NCI-H2029 treated with DMSO at 0.1 percent for 48 hours (cell line): ENCODE measurements at regions not wholly inside any gene's neighbourhood (a gene's known extent, or its start where the extent isn't known, plus 50 kb on each side); places are given as distances from the start of the nearest gene placed in this dataset.

Experiments used
- DNase-seq: peaks from one replicate; lab custom pipeline; 2025; lab: John Stamatoyannopoulos, UW

GRCh38 chr4:27184508-27185155 lies 324.0 kb downstream of the STIM2 start:
- no peak for DNase-seq

- no peak for DNase-seq
Observed at GRCh38 chr4:27186710-27187109, 326.1 kb downstream of the STIM2 start.

- DNase-seq: no peak
Observed at GRCh38 chr4:27187786-27188185, 327.1 kb downstream of the STIM2 start.

- DNase-seq: no peak
Observed at GRCh38 chr4:27189683-27190082, 329.0 kb downstream of the STIM2 start.

GRCh38 chr4:27191592-27191991 lies 331.0 kb downstream of the STIM2 start:
- DNase-seq: no peak

- no peak for DNase-seq
Observed at GRCh38 chr4:27194599-27195176, 334.0 kb downstream of the STIM2 start.

GRCh38 chr4:27198246-27198645 lies 337.6 kb downstream of the STIM2 start:
- no peak for DNase-seq

GRCh38 chr4:27198971-27199370 lies 338.3 kb downstream of the STIM2 start:
- DNase-seq: no peak

- no peak for DNase-seq
Observed at GRCh38 chr4:27206009-27206408, 345.4 kb downstream of the STIM2 start.

- DNase-seq: no peak
Observed at GRCh38 chr4:27210956-27211355, 350.3 kb downstream of the STIM2 start.

- no peak for DNase-seq
Observed at GRCh38 chr4:27214010-27214409, 353.4 kb downstream of the STIM2 start.

- no peak for DNase-seq
Observed at GRCh38 chr4:27215220-27215826, 354.7 kb downstream of the STIM2 start.

GRCh38 chr4:27217261-27217769 lies 356.7 kb downstream of the STIM2 start:
- DNase-seq: no peak

- no peak for DNase-seq
Observed at GRCh38 chr4:27218013-27218412, 357.4 kb downstream of the STIM2 start.

GRCh38 chr4:27223326-27223725 lies 362.7 kb downstream of the STIM2 start:
- no peak for DNase-seq

- DNase-seq: no peak
Observed at GRCh38 chr4:27233531-27233930, 372.9 kb downstream of the STIM2 start.

- DNase-seq: no peak
Observed at GRCh38 chr4:27234306-27234899, 373.8 kb downstream of the STIM2 start.

- no peak for DNase-seq
Observed at GRCh38 chr4:27239641-27240040, 379.0 kb downstream of the STIM2 start.

GRCh38 chr4:27242217-27242616 lies 381.6 kb downstream of the STIM2 start:
- DNase-seq: no peak

- no peak for DNase-seq
Observed at GRCh38 chr4:27245216-27245615, 384.6 kb downstream of the STIM2 start.

GRCh38 chr4:27248829-27249228 lies 388.2 kb downstream of the STIM2 start:
- DNase-seq: no peak

- DNase-seq: no peak
Observed at GRCh38 chr4:27251771-27252170, 391.1 kb downstream of the STIM2 start.

- DNase-seq: no peak
Observed at GRCh38 chr4:27267339-27267969, 406.8 kb downstream of the STIM2 start.
